Suprapubic skin (tissue), 4 donors: ENCODE measurements at regions not wholly inside any gene's neighbourhood (a gene's known extent, or its start where the extent isn't known, plus 50 kb on each side); places are given as distances from the start of the nearest gene placed in this dataset.

Experiments
- CTCF ChIP-seq, 2 donors: fragments of 200-600 bp in 1 of 2; fragments of 450-650 bp in 1 of 2; sonication (generic) in 1 of 2; IDR thresholded peaks; one replicate each; pipeline ENCODE4 v1.5.1; 2016 to 2019; ENCODE audit warnings: antibody characterized with exemption in 2 of 2, mild to moderate bottlenecking in 1 of 2, moderate library complexity in 1 of 2
- POLR2A ChIP-seq, 2 donors: fragments of 450-650 bp; IDR thresholded peaks; one replicate each; pipeline ENCODE4 v1.6.1; 2017; ENCODE audit warnings: antibody characterized with exemption in 2 of 2, mild to moderate bottlenecking in 2 of 2, moderate library complexity in 2 of 2
- POLR2AphosphoS5 ChIP-seq, 3 donors: sonication (generic); formaldehyde crosslinking; IDR thresholded peaks; one replicate each; pipeline ENCODE4 v1.6.1; 2017; ENCODE audit warnings: antibody characterized with exemption in 3 of 3

GRCh38 chr4:157854819-157855218 lies 318.0 kb downstream of the GASK1B start:
- TF ChIP-seq POLR2A (IDR thresholded peaks at IDR 0.05) (no peak), CTCF (IDR thresholded peaks at IDR 0.05) (no peak), POLR2AphosphoS5 (IDR thresholded peaks at IDR 0.05) (no peak)
